GM19239 (cell line): ENCODE measurements at regions not wholly inside any gene's neighbourhood (a gene's known extent, or its start where the extent isn't known, plus 50 kb on each side); places are given as distances from the start of the nearest gene placed in this dataset.

Experiments used
- DNase-seq: peaks from one replicate; pipeline ENCODE4 v3.0.0; 2011; ENCODE audit warnings: low spot score; ENCODE audit not compliant: insufficient read length
- FAIRE-seq: peaks from 2 replicates; lab custom pipeline; 2011; peaks lifted over from hg19 to GRCh38; lab: Jason Lieb, UNC

DNA sequence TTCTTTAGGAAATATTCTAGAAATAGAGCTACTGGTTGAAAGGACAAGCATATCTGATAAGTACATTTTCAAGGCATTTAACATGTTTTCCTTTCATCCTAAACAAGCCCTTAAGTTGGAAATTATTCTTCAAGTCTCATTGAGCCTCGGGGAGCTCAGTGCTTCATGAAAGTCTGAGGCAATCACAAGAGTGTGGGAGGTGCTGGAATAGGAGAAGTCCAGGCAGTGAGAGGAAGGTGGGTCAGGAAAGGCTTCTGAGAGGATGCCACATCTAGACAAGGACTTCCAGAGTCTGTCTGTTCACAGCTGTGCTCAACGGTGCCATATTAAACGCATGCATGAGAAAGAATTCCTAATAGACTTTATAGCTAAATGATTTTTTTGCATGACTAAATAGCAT is 69.8 kb downstream of the CD83 start:
- DNase-seq (no peak), FAIRE-seq (no peak)

DNA sequence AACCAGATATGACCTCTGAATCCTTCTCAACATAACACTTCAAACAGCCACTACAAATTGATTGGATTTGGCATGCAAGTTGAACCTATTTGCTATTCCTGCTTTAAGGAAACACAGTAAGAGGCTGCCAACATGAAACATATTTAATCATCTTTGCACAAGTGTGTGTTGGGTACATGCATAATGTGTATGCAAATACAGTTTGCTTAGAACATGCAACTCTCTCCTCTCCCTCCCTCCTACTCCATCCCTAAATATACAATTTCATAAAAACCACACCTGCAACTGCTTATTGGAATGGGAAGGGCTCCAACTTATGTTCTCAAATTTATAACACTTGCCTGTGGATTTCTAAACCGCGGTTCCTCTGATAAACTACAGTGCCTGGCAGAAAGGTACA is 71.5 kb downstream of the CD83 start:
- DNase-seq = no peak
- no peak for FAIRE-seq

DNA sequence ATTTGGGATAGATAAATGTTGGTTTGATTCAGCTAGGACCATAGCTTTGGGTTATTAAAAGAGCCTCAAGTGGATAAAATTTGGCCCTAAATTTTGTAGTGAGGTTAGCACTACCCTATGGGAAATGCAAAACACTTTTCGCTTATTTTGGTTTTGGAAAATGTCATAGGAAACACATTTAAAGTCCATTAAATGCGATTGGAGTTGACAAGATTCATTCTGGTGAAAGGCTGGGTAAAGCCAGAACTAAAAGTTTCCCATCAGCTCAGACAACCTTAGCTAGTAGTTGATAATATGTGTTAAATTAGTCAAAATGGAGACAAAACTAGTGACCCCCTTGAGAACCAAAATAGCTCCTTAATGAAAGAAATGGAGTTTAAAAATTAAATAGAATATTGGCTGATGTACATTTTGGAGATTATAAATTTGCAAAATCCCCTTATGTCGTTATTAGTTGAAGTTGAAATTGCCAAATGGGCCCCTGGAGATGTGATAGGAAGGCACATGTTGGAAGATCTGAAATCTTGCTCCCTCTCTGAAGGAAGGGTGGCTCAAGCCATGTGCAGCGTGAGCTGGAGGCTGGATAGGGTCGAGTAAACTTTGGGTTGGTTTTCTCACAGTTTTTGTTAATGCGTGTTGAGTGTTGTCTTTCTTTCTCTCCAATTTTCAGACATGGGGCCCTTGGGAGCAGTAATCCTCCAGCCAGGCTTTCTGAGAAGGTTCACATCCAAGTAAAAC is 72.8 kb downstream of the CD83 start:
- no peak for FAIRE-seq

DNA sequence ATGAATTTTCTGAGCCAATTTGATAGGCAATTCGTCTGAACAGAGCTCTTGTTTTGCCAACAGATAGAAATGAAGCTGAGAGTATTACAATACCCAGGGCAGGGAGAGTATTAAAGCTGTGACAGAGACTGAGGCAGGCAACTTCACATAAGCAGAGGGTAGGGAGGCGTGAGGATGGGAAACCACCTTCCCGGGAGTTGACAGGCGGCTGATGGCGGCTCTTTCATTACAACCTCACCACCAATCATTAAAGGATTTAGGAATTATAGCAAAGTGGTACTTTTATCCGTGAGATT is 73.3 kb downstream of the CD83 start:
- FAIRE-seq = no peak

More for the DNA sequence above, 72.8 kb downstream of the CD83 start:
- no peak for DNase-seq

DNA sequence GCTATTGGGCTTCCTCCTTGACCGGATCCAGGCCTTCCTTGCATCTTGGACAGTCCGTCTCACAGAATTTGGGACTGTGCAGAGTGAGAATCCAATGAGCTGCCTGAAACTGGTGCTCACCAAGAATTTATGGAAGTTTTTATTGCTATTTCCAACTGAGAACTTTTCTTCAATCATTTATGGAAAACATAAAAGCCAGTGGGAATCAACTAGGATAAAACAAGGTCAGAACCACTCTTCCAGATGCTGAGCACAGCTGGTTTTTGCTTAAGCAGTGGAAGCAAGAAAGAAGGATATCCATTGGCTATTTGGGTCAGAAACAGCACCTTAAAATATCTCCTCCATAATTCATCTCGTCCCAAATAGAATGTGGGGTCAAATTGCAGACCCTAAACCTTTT is 74.2 kb downstream of the CD83 start:
- FAIRE-seq = no peak
- no peak for DNase-seq

More for the DNA sequence above, 73.3 kb downstream of the CD83 start:
- DNase-seq = no peak

DNA sequence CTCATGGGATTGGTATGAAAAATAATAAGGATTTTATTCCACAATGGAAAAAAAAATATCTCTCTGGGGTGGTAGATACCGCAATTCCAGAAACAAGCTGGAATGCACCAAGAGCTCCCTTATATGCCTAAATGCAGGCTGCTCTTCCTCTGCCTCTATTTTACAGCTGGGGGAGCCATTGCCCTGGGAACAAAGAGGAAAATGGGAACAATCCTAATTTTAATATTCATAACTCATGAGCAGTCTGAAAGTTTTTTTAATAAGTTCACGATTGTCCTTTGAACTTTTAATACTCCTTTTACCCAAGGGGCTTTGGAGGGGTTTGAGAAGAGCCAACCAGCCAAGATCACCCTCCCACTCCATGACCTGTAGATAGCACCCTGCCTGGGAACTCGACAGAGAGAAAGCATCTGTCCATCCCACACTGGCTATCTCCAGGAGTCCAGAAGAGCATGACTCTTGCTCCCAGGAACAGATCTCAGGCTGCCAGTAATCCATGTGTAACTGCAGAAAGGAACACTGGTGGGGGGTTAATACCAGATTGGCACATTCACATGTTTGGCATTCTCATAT is 74.7 kb downstream of the CD83 start:
- FAIRE-seq = no peak

DNA sequence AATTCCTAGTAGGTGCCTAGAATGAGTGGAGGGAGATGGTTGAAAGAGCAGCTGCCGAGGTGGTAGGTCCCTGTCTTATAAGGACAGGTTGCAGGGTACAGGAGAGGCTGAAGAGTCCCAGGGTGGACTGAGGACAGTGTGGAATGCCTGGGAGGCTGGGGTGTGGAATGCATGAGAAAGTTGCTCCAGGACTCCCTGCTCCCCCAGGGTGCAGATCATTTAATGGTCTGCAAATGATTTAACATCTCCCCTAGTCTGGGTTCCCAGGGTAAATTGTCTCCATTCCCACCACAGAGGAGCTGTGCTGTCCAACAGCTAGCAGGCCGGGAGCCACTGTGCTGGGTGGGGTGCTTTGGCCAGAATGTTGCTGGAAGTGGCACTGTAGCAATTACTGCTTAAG is 76.0 kb downstream of the CD83 start:
- FAIRE-seq (no peak), DNase-seq (no peak)

More for the DNA sequence above, 74.7 kb downstream of the CD83 start:
- no peak for DNase-seq

DNA sequence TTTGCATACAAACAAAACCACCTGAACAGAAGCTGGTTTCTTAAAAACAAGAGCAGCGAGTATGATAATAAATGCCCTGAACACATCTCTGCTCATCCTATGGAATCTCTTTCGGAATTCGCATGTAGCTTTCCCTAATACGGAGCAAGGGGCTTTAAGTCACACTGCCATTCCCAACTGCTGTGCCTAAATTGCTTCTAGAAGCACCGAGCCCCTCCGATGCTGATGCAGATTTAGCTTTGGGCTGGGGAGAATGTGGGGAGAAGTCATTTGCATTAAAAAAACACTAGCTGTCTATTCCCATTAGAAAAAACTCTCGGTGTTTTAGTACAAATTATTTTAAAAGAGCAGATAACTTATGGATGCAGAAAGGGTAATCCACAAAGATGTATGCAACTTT is 76.9 kb downstream of the CD83 start:
- FAIRE-seq (no peak), DNase-seq (no peak)

DNA sequence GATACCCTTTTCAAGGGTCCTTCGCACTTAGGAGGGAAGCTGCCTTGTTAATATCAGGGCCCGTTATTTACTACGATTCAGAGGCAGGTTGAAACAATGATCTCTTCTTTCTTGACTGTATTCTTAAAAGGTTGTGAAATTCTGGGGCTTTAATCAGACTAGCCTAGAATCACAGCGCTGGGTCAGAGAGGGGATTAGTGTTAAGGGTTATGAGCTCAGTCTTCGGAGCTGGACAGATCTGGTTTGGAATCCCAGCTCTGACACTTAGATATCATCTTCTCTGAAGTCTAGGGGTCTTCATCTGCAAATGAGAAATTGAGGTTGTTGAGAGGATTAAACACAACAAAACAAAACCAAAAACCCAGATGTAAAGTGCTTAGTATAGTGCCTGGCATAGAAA is 77.4 kb downstream of the CD83 start:
- no peak for FAIRE-seq

DNA sequence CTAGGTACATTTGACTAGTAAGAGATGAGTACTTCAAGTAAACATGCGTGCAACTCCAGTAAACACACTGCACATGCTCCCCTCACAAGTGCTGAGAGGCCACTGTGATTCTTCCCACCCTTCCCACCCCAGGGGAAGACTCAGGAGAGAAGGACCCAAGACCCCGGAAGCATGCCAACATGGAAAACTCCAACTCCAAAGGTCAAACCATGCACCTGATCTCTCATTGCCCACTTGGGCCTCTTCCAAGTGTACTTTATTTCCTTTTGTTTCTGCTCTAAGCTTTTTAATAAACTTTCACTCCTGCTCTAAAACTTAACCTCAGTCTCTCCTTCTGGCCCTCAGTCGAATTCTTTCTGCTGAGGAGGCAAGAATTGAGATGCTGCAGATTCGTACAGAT is 78.5 kb downstream of the CD83 start:
- DNase-seq = no peak
- FAIRE-seq = no peak

More for the DNA sequence above, 77.4 kb downstream of the CD83 start:
- DNase-seq = no peak

DNA sequence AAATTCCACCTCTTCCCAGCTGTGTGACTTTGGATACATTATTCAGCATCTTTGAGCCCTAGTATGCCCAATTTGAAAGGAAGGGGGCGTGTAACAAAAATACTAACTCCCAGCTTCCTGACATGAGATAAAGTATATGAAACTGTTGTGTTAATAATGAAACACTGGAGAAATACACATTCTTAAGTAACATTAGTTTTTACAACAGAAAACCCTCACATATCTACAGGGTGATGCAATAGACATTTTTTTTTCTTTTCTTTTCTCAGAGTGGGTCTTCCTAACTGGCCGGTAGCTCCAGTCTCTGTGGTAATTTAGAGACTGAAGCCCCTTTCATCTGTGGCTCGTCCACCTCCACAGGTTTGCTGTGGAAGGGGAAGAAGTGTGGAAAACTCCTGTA is 79.5 kb downstream of the CD83 start:
- FAIRE-seq = no peak
- DNase-seq = no peak

DNA sequence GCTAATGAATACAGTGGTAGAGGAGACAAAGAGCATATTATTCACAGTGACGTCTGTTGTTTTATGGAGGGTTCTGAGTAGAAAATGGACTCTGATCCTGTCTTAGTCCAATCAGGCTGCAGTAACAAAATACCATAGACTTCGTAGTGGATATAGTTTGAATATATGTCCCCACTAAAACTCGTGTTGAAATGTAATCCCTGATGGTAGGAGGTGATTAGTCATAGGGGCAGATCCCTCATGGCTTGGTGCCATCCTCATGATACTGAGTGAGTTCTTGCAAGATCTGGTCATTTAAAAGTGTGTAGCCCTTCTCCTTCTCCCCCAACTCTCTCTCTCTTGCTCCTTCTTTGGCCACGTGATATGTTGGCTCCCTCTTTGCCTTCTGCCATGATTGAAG is 82.5 kb downstream of the CD83 start:
- FAIRE-seq = no peak

DNA sequence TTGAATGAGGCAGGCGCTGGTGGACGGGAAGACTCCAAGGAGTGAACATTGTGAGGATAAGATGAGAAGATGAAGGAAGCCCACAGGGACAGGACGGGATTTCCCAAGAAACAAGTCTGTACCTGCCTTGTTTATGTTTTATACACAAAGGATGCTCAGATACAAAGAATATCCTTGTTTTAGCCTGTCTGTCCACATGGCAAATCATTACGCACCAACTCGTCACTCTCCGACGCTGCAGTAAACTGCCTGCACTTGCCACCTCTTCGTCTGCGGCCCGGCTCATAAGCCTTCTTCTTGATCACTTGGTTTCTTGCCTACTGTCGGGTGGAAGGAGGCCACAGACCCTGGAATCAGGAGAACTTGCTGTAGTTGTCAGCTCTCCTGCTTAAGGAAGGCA is 85.4 kb downstream of the CD83 start:
- DNase-seq = no peak

More for the DNA sequence above, 82.5 kb downstream of the CD83 start:
- DNase-seq = no peak

DNA sequence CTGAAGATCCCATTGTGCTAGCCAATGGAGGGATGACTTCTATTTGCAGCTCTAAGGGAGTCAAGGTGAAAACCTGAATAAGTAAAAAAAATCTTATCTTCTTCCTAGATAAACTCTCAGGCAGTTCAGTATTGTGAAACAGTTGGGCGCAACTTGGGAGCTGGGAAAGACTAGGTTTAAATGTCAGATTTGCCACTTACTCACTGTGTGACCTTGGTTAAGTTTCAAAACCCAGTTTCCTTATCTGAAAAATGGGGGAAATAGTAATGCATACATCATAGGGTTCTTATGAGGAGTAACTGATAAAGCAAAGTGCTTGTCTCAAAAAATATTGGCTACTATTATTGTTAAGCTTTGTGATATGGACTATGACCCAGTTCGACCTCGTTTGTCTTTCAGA is 88.8 kb downstream of the CD83 start:
- no peak for FAIRE-seq
- no peak for DNase-seq

More for the DNA sequence above, 85.4 kb downstream of the CD83 start:
- no peak for FAIRE-seq

DNA sequence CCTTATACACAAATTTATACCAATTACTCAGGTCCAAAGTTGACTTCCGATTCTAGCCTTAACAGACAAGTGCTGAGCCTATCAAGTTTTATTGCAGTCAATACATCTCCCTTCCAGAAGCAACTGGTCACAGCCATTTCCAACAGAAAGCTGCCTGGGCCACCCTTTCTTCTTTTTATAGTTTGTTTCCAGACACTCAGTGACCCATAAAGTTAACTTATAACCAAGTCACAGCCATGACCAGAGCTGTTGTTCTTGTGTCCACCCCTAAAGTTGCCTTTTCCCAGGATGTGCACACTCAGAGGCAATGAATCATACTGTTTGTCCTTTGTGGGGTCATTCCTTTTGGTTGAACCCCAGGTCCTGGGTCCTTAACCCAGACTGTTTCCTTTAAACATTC is 89.9 kb downstream of the CD83 start:
- no peak for FAIRE-seq
- DNase-seq = no peak

DNA sequence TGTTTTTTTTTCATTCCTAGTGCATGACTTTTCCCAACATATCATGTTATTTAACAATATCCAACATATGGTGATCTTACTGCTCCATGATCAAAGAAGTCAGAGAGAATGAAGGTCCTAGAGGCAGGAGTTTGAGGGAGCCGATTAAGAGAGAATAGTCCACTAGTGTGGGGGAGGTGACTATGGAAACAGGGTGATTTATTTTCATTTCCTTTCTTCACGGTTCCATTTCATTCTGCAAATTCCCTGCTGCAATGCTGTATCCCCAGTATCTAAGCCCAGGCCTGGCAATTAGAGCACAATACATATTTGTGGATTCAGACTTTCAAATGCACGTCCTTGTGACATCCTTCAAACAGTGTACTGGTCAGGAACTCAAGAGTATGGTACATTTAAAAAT is 91.4 kb downstream of the CD83 start:
- DNase-seq (no peak), FAIRE-seq (no peak)

DNA sequence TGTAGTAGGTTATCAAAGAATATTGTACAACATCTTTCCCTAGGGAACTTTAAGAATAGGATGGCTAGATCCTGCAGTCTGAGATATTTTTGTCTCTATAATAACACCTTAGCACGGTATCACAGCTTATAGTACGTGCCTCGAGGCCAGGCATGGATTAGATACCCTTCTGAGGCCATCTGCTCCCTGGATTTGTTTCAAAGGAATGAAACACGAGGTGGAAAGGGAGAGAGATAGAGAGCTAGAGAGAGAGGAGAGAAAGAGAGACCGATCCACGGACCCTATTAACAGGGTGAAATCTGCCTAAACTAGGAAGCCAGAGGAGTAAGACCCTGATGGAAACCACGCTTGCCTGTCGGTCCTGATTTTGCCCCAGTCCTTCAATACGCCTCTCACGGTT is 92.5 kb downstream of the CD83 start:
- DNase-seq (no peak), FAIRE-seq (no peak)

DNA sequence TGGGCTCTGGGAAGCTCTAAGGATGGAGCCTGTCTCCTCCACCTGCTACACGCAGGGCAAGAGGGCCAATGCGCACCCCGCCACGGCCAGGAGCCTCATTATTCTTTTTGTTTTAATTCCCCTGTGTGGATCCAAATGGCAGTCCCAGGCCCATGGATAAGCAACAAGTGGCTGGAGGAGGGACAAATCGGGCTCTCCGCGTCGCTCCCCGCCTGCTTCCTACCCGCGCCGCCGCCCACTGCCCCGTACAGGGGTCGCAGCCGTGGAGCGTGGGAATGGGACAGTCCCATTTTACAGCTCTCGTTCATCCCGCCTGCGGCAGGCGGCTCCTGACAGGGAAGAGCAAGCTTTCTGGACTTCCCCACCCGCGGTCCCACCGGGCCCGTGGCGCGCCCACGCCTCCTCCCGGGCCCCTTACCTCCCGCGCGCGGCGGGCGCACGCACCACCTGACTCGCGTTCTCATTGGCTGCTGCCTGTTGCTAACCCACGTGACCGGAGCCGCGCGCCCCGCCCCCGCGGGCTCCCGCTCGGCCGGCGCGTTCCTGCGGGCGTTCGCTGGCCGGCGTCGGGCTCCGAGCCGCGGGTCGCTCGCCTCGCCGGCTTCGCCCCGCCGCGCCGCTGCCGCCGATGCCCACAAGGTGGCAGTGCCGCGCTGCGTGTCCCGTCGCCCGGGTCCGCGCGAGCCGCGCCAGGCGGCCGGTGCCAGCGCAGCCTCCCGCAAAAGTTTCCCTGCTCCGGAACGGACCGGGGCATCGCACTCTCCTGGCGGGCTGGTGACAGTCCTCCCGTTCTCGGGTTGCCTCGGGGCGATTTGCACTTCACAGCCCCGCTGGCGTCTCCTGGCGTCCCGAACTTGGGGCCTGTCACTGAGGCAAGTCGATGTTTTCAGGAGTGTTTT is 93.3 kb downstream of the CD83 start:
- FAIRE-seq (peak; percentile 70), DNase-seq (peak; percentile 98)

DNA sequence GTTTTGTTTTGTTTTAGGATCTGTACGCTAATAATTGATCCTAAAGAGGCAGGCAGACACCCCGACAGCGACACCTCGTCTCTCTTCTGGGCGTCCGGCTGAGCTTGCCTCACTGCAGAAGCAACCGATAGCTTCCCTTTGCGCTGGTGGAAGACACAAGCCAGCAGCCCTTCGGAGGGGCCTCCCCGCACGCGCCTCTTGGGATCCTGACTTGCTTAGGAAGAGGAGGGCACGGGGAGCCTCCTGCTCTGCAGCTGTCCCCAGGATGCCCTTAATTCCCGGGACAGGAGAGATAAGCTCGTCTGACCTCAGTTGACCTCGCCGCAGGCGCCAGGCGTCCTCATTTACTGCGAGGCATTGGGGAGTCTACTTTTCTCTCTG is 94.0 kb downstream of the CD83 start:
- FAIRE-seq = no peak
- DNase-seq = peak; percentile 9

DNA sequence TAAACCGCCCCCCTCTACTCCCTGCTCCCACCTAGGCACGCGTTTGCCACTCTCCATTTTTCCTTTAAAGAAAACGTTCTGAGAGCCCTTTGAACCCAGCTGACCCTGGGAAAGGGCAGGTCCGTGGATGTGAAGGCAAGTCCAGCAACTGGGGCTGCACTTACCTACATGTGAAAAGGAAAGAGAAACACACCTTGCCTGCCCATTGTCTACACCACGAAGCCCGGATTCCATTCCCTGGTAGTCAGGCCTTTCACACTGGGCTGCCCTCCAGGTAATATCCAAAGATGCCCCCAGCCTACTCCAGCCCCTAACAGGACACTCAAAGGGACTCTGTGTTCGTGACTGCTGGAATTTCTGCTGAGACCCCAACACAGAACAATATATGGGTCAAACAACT is 94.4 kb downstream of the CD83 start:
- FAIRE-seq (no peak), DNase-seq (no peak)

DNA sequence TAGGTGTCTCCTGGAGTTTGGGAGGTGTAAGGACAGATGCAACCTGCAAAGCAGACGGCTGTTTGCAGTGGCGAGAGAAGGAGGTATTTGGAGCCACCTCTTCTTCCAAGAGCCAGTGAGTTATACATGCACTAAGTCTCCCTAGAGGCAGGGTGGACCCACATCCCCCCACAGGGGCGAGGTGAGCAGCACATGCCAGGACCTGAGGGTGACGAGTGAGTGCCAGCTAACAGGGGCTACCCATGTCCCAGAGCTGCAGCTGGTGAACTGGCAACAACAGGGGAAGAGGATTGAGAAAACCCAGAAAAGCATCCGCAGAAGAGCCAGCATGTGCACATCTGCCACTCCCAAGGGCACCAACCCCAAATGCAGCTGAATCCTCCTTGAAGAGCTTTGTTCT is 95.1 kb downstream of the CD83 start:
- FAIRE-seq (no peak), DNase-seq (no peak)
